GM19468 (cell line): ENCODE measurements at regions not wholly inside any gene's neighbourhood (a gene's known extent, or its start where the extent isn't known, plus 50 kb on each side); places are given as distances from the start of the nearest gene placed in this dataset.

Experiments used
- ATAC-seq: cut with Tn5 transposase; IDR thresholded peaks from one replicate; pipeline ENCODE4 v1.9.1; 2021; ENCODE audit warnings: mild to moderate bottlenecking, moderate library complexity, moderate number of reproducible peaks; ENCODE audit not compliant: unreplicated experiment; ENCODE audit errors: extremely low read depth

- ATAC-seq, result no peak
Observed at GRCh38 chr1:65486613-65487012, 66.1 kb downstream of the LEPR start.

GRCh38 chr1:65489481-65489880 lies 69.0 kb downstream of the LEPR start:
- ATAC-seq, result no peak

- no peak for ATAC-seq
Observed at GRCh38 chr1:65490231-65491009, 70.0 kb downstream of the LEPR start.

- ATAC-seq, result no peak
Observed at GRCh38 chr1:65491472-65491871, 71.0 kb downstream of the LEPR start.

GRCh38 chr1:65493802-65494201 lies 73.3 kb downstream of the LEPR start:
- no peak for ATAC-seq

GRCh38 chr1:65494671-65495070 lies 74.2 kb downstream of the LEPR start:
- ATAC-seq, result no peak

- no peak for ATAC-seq
Observed at GRCh38 chr1:65495137-65495536, 74.7 kb downstream of the LEPR start.

GRCh38 chr1:65497256-65497830 lies 76.9 kb downstream of the LEPR start:
- no peak for ATAC-seq

- ATAC-seq, result no peak
Observed at GRCh38 chr1:65503427-65503826, 83.0 kb downstream of the LEPR start.

- ATAC-seq, result no peak
Observed at GRCh38 chr1:65504263-65504662, 83.8 kb downstream of the LEPR start.

- no peak for ATAC-seq
Observed at GRCh38 chr1:65505547-65506300, 85.3 kb downstream of the LEPR start.

- no peak for ATAC-seq
Observed at GRCh38 chr1:65508051-65508450, 87.6 kb downstream of the LEPR start.

- no peak for ATAC-seq
Observed at GRCh38 chr1:65509912-65510680, 89.6 kb downstream of the LEPR start.

- no peak for ATAC-seq
Observed at GRCh38 chr1:65510961-65511360, 90.5 kb downstream of the LEPR start.

- no peak for ATAC-seq
Observed at GRCh38 chr1:65512383-65512782, 91.9 kb downstream of the LEPR start.

GRCh38 chr1:65512967-65513780 lies 92.7 kb downstream of the LEPR start:
- no peak for ATAC-seq

GRCh38 chr1:65514041-65514440 lies 93.6 kb downstream of the LEPR start:
- ATAC-seq, result no peak

GRCh38 chr1:65524931-65525265 lies 104.4 kb downstream of the LEPR start:
- ATAC-seq, result no peak

GRCh38 chr1:65525266-65526048 lies 105.0 kb downstream of the LEPR start:
- ATAC-seq, result no peak
